Esophagus squamous epithelium (tissue), 4 donors: ENCODE measurements at regions not wholly inside any gene's neighbourhood (a gene's known extent, or its start where the extent isn't known, plus 50 kb on each side); places are given as distances from the start of the nearest gene placed in this dataset.

ENCODE experiments used
- POLR2A ChIP-seq, 4 donors: fragments of 450-650 bp; IDR thresholded peaks; one replicate each; pipeline ENCODE4 v1.6.1; 2017; ENCODE audit warnings: antibody characterized with exemption in 4 of 4, mild to moderate bottlenecking in 4 of 4, moderate library complexity in 3 of 4
- TF ChIP-seq, protein P1 (sequence below), 6 experiments: fragments of 450-650 bp in 4 of 6; fragments of 200-600 bp in 2 of 6; sonication (generic) in 2 of 6; IDR thresholded peaks; one replicate each; pipeline ENCODE4 v1.5.1; 2016 to 2019; ENCODE audit warnings: antibody characterized with exemption in 6 of 6, mild to moderate bottlenecking in 4 of 6, moderate library complexity in 4 of 6

DNA sequence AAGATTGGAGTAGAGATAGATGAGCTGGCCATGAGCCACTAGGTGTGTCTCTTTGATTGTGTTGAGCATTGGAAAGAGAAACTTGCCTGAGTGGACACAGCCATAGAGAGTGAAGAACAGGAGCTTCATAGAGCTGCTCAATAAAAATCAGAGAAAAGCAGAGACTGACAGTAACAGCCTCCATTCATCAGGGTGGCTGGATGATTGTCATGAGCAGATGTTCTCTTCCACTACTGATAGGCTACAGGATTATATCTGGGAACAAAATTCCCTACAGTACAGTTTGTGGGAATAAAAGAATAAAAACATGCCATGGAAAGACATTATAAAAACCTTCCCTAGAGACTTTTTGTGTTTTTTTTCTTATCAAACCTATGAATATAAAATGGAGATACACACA lies 404.8 kb upstream of the ACVR2A start:
- no peak for TF ChIP-seq POLR2A (IDR thresholded peaks at IDR 0.05)
- TF ChIP-seq, protein P1, sequence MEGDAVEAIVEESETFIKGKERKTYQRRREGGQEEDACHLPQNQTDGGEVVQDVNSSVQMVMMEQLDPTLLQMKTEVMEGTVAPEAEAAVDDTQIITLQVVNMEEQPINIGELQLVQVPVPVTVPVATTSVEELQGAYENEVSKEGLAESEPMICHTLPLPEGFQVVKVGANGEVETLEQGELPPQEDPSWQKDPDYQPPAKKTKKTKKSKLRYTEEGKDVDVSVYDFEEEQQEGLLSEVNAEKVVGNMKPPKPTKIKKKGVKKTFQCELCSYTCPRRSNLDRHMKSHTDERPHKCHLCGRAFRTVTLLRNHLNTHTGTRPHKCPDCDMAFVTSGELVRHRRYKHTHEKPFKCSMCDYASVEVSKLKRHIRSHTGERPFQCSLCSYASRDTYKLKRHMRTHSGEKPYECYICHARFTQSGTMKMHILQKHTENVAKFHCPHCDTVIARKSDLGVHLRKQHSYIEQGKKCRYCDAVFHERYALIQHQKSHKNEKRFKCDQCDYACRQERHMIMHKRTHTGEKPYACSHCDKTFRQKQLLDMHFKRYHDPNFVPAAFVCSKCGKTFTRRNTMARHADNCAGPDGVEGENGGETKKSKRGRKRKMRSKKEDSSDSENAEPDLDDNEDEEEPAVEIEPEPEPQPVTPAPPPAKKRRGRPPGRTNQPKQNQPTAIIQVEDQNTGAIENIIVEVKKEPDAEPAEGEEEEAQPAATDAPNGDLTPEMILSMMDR (IDR thresholded peaks at IDR 0.05): no peak
